ENCODE measurements at regions not wholly inside any gene's neighbourhood (a gene's known extent, or its start where the extent isn't known, plus 50 kb on each side); places are given as distances from the start of the nearest gene placed in this dataset.

DNA sequence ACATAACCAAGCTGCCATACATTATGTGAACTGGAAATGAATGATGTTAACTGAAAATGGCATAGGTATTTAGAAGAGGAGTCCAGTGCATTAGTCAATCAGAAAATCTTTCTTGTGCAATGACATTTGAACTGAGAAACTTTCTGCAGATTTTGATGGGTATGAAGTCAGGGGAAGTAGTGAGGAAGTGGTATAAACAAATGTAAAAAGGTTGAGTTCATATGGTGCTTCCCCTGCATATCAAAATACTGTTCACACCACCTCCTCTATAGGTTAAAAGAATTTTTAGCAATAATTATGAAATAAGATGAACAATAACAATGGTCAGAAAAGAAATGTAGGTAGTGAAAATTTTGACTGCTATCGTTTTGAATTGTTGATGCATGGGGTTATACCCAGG, 800.0 kb downstream of the SLITRK6 start (continued):
- no peak for TF ChIP-seq REST (IDR thresholded peaks at IDR 0.05; ENCODE audit: unreplicated experiment)
- no peak for TF ChIP-seq ETS1 (IDR thresholded peaks at IDR 0.05)
- TF ChIP-seq ZNF331 (CRISPR knock-in tag; IDR thresholded peaks at IDR 0.05; ENCODE audit: low read depth): no peak
- no peak for TF ChIP-seq POLR2AphosphoS5 (IDR thresholded peaks at IDR 0.05; ENCODE audit: low read depth)

- Histone ChIP-seq H3F3A (replicated peaks; ENCODE audit: low read depth) (no peaks in the 10 kb centered on the region), H3K36me3 (ENCODE audit: insufficient read depth) (no peaks in the 10 kb centered on the region), H3K27me3 (ENCODE audit: insufficient read depth) (no peaks in the 10 kb centered on the region), H3K4me1 (ENCODE audit: insufficient read depth) (no peaks in the 10 kb centered on the region), H3K9me2 (ENCODE audit: insufficient read depth) (no peaks in the 10 kb centered on the region), H3K27ac (ENCODE audit: low read depth) (no peak overlapping the region), H3K79me2 (replicated peaks; ENCODE audit: insufficient read depth) (no peaks in the 10 kb centered on the region), H3K4me3 (no peak overlapping the region), H3K4me2 (no peak overlapping the region), H4K20me1 (replicated peaks; ENCODE audit: insufficient read depth) (no peaks in the 10 kb centered on the region), H2AFZ (no peak overlapping the region)
- no peaks in the 10 kb centered on the region for H3K27me3 Mint-ChIP-seq (ENCODE audit: insufficient read depth, low read depth, poor library complexity)
- ATAC-seq (no peak), DNase-seq (ENCODE audit: low spot score) (no peak)
- no peak overlapping the region for H3K4me3 Mint-ChIP-seq
- no peaks in the 10 kb centered on the region for H3K4me1 Mint-ChIP-seq
- no peaks in the 10 kb centered on the region for H3K9me3 Mint-ChIP-seq
- no peak overlapping the region for H3K27ac Mint-ChIP-seq
- H3K36me3 Mint-ChIP-seq (ENCODE audit: low read depth): no peaks in the 10 kb centered on the region
- TF ChIP-seq, protein P1, sequence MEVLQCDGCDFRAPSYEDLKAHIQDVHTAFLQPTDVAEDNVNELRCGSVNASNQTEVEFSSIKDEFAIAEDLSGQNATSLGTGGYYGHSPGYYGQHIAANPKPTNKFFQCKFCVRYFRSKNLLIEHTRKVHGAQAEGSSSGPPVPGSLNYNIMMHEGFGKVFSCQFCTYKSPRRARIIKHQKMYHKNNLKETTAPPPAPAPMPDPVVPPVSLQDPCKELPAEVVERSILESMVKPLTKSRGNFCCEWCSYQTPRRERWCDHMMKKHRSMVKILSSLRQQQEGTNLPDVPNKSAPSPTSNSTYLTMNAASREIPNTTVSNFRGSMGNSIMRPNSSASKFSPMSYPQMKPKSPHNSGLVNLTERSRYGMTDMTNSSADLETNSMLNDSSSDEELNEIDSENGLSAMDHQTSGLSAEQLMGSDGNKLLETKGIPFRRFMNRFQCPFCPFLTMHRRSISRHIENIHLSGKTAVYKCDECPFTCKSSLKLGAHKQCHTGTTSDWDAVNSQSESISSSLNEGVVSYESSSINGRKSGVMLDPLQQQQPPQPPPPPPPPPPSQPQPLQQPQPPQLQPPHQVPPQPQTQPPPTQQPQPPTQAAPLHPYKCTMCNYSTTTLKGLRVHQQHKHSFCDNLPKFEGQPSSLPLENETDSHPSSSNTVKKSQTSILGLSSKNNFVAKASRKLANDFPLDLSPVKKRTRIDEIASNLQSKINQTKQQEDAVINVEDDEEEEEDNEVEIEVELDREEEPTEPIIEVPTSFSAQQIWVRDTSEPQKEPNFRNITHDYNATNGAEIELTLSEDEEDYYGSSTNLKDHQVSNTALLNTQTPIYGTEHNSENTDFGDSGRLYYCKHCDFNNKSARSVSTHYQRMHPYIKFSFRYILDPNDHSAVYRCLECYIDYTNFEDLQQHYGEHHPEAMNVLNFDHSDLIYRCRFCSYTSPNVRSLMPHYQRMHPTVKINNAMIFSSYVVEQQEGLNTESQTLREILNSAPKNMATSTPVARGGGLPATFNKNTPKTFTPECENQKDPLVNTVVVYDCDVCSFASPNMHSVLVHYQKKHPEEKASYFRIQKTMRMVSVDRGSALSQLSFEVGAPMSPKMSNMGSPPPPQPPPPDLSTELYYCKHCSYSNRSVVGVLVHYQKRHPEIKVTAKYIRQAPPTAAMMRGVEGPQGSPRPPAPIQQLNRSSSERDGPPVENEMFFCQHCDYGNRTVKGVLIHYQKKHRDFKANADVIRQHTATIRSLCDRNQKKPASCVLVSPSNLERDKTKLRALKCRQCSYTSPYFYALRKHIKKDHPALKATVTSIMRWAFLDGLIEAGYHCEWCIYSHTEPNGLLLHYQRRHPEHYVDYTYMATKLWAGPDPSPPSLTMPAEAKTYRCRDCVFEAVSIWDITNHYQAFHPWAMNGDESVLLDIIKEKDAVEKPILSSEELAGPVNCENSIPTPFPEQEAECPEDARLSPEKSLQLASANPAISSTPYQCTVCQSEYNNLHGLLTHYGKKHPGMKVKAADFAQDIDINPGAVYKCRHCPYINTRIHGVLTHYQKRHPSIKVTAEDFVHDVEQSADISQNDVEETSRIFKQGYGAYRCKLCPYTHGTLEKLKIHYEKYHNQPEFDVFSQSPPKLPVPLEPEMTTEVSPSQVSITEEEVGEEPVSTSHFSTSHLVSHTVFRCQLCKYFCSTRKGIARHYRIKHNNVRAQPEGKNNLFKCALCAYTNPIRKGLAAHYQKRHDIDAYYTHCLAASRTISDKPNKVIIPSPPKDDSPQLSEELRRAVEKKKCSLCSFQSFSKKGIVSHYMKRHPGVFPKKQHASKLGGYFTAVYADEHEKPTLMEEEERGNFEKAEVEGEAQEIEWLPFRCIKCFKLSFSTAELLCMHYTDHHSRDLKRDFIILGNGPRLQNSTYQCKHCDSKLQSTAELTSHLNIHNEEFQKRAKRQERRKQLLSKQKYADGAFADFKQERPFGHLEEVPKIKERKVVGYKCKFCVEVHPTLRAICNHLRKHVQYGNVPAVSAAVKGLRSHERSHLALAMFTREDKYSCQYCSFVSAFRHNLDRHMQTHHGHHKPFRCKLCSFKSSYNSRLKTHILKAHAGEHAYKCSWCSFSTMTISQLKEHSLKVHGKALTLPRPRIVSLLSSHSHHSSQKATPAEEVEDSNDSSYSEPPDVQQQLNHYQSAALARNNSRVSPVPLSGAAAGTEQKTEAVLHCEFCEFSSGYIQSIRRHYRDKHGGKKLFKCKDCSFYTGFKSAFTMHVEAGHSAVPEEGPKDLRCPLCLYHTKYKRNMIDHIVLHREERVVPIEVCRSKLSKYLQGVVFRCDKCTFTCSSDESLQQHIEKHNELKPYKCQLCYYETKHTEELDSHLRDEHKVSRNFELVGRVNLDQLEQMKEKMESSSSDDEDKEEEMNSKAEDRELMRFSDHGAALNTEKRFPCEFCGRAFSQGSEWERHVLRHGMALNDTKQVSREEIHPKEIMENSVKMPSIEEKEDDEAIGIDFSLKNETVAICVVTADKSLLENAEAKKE (CRISPR knock-in tag; IDR thresholded peaks at IDR 0.05): no peak
- TF ChIP-seq ZNF114 (CRISPR knock-in tag; IDR thresholded peaks at IDR 0.05): no peak
- no peak for TF ChIP-seq REST (IDR thresholded peaks at IDR 0.05; ENCODE audit: unreplicated experiment)
- TF ChIP-seq NANOG (IDR thresholded peaks at IDR 0.05; ENCODE audit: borderline replicate concordance): no peak
- TF ChIP-seq, protein P2, sequence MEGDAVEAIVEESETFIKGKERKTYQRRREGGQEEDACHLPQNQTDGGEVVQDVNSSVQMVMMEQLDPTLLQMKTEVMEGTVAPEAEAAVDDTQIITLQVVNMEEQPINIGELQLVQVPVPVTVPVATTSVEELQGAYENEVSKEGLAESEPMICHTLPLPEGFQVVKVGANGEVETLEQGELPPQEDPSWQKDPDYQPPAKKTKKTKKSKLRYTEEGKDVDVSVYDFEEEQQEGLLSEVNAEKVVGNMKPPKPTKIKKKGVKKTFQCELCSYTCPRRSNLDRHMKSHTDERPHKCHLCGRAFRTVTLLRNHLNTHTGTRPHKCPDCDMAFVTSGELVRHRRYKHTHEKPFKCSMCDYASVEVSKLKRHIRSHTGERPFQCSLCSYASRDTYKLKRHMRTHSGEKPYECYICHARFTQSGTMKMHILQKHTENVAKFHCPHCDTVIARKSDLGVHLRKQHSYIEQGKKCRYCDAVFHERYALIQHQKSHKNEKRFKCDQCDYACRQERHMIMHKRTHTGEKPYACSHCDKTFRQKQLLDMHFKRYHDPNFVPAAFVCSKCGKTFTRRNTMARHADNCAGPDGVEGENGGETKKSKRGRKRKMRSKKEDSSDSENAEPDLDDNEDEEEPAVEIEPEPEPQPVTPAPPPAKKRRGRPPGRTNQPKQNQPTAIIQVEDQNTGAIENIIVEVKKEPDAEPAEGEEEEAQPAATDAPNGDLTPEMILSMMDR (conservative IDR thresholded peaks at IDR 0.05; ENCODE audit: low read depth in 2 of 2): no peak
- TF ChIP-seq CREB1 (CRISPR knock-in tag; IDR thresholded peaks at IDR 0.05; ENCODE audit: low read depth): no peak
- TF ChIP-seq ZNF331 (CRISPR knock-in tag; IDR thresholded peaks at IDR 0.05; ENCODE audit: low read depth): no peak
Measured at GRCh38 chr13:84998681-84999080, 800.5 kb downstream of the SLITRK6 start.
